ENCODE measurements at regions not wholly inside any gene's neighbourhood (a gene's known extent, or its start where the extent isn't known, plus 50 kb on each side); places are given as distances from the start of the nearest gene placed in this dataset.

GRCh38 chr3:176090727-176091126 is 1106.6 kb downstream of the TBL1XR1 start:
- TF ChIP-seq CTCF (IDR thresholded peaks at IDR 0.05; ENCODE audit: control extremely low read depth, extremely low read depth, low read depth, missing control alignments): no peak
- POLR2A ChIA-PET: no interaction called here
- CTCF ChIA-PET: no interaction called here
- no peak for DNase-seq (ENCODE audit: extremely low spot score)

- ChIA-PET POLR2A (no interaction called here), CTCF (no interaction called here)
- no peak for TF ChIP-seq CTCF (IDR thresholded peaks at IDR 0.05; ENCODE audit: control extremely low read depth, extremely low read depth, low read depth, missing control alignments)
- DNase-seq (ENCODE audit: extremely low spot score): no peak
These were observed 1108.3 kb downstream of the TBL1XR1 start for GRCh38 chr3:176088962-176089383.

GRCh38 chr3:176087066-176087697 is 1110.1 kb downstream of the TBL1XR1 start:
- no peak for DNase-seq (ENCODE audit: extremely low spot score)
- no peak for TF ChIP-seq CTCF (IDR thresholded peaks at IDR 0.05; ENCODE audit: control extremely low read depth, extremely low read depth, low read depth, missing control alignments)
- ChIA-PET CTCF (interaction anchor here (0.7 kb wide), 1 partner anchor 10 kb away, joined by 3 read pairs; no protein-coding TSS in a partner anchor), POLR2A (no interaction called here)

- CTCF ChIA-PET: interaction anchor here (1.2 kb wide), 1 partner anchor 12 kb away, joined by 4 read pairs; no protein-coding TSS in a partner anchor
- no peak for DNase-seq (ENCODE audit: extremely low spot score)
- POLR2A ChIA-PET: no interaction called here
- no peak for TF ChIP-seq CTCF (IDR thresholded peaks at IDR 0.05; ENCODE audit: control extremely low read depth, extremely low read depth, low read depth, missing control alignments)
These were observed 1117.5 kb downstream of the TBL1XR1 start for GRCh38 chr3:176079785-176080184.

- ChIA-PET CTCF (interaction anchor here (1.2 kb wide), 1 partner anchor 13 kb away, joined by 4 read pairs; no protein-coding TSS in a partner anchor), POLR2A (no interaction called here)
- no peak for TF ChIP-seq CTCF (IDR thresholded peaks at IDR 0.05; ENCODE audit: control extremely low read depth, extremely low read depth, low read depth, missing control alignments)
- DNase-seq (ENCODE audit: extremely low spot score): no peak
These were observed 1118.4 kb downstream of the TBL1XR1 start for GRCh38 chr3:176078906-176079305.

- ChIA-PET CTCF (interaction anchor here (1.4 kb wide), 1 partner anchor 25 kb away, joined by 3 read pairs; no protein-coding TSS in a partner anchor), POLR2A (no interaction called here)
- no peak for DNase-seq (ENCODE audit: extremely low spot score)
- TF ChIP-seq CTCF (IDR thresholded peaks at IDR 0.05; ENCODE audit: control extremely low read depth, extremely low read depth, low read depth, missing control alignments): no peak
These were observed 1121.8 kb downstream of the TBL1XR1 start for GRCh38 chr3:176075491-176075890.
